AG09309 (cell line): ENCODE measurements at regions not wholly inside any gene's neighbourhood (a gene's known extent, or its start where the extent isn't known, plus 50 kb on each side); places are given as distances from the start of the nearest gene placed in this dataset.
A peak's percentile ranks its signal among the peaks of the same experiment; 100 is the strongest.

Experiments
- DNase-seq: peaks from one replicate; pipeline ENCODE4 v3.0.0-alpha.2; 2010; ENCODE audit warnings: low read depth
- H3K4me3 ChIP-seq: 2 replicates; pipeline ENCODE4 v1.5.1; 2011; ENCODE audit warnings: mild to moderate bottlenecking, low read depth, low read length, moderate library complexity; ENCODE audit not compliant: control insufficient read depth
- CTCF ChIP-seq: IDR thresholded peaks from 2 replicates; pipeline ENCODE4 v1.5.1; 2011; ENCODE audit warnings: mild to moderate bottlenecking, low read depth, low read length, inconsistent platforms; ENCODE audit not compliant: insufficient read depth, control insufficient read depth; ENCODE audit errors: missing control alignments

GRCh38 chr22:22067192-22067591 is 84.6 kb upstream of the TOP3B start:
- no peak overlapping the region for H3K4me3 ChIP-seq
- DNase-seq = no peak
- no peak for TF ChIP-seq CTCF

GRCh38 chr22:22064580-22064979 is 82.0 kb upstream of the TOP3B start:
- TF ChIP-seq CTCF = no peak
- no peak overlapping the region for H3K4me3 ChIP-seq
- DNase-seq = no peak

- H3K4me3 ChIP-seq = no peak overlapping the region
- no peak for TF ChIP-seq CTCF
- no peak for DNase-seq
Observed at GRCh38 chr22:22062306-22062793, 79.8 kb upstream of the TOP3B start.

GRCh38 chr22:22061085-22062077 is 78.8 kb upstream of the TOP3B start:
- TF ChIP-seq CTCF = no peak
- no peak overlapping the region for H3K4me3 ChIP-seq
- peak; percentile 45 for DNase-seq

GRCh38 chr22:22060200-22061084 is 77.9 kb upstream of the TOP3B start:
- peak; percentile 68 for TF ChIP-seq CTCF
- no peak overlapping the region for H3K4me3 ChIP-seq
- no peak for DNase-seq

GRCh38 chr22:22059291-22060002 is 76.9 kb upstream of the TOP3B start:
- no peak for DNase-seq
- no peak for TF ChIP-seq CTCF
- H3K4me3 ChIP-seq = no peak overlapping the region
